ENCODE measurements at regions not wholly inside any gene's neighbourhood (a gene's known extent, or its start where the extent isn't known, plus 50 kb on each side); places are given as distances from the start of the nearest gene placed in this dataset.
"Not testable (repeated sequence)": the region's sequence is repeated elsewhere in the genome, so short reads cannot be mapped to it uniquely, and the experiment has no call there.

GRCh38 chr15:92788196-92788595 is 111.9 kb upstream of the CHD2 start:
- Mint-ChIP-seq H3K27ac (no peak overlapping the region), H3K4me1 (no peaks in the 10 kb centered on the region), H3K36me3 (peaks cover 8% of the 10 kb centered on the region), H3K4me3 (no peak overlapping the region), H3K27me3 (no peaks in the 10 kb centered on the region), H3K9me3 (no peaks in the 10 kb centered on the region)

- not testable (repeated sequence) for H3K27ac Mint-ChIP-seq, H3K4me3 Mint-ChIP-seq, H3K4me1 Mint-ChIP-seq, H3K27me3 Mint-ChIP-seq, H3K36me3 Mint-ChIP-seq, H3K9me3 Mint-ChIP-seq
Measured at GRCh38 chr15:92788793-92789192, 111.3 kb upstream of the CHD2 start.

DNA sequence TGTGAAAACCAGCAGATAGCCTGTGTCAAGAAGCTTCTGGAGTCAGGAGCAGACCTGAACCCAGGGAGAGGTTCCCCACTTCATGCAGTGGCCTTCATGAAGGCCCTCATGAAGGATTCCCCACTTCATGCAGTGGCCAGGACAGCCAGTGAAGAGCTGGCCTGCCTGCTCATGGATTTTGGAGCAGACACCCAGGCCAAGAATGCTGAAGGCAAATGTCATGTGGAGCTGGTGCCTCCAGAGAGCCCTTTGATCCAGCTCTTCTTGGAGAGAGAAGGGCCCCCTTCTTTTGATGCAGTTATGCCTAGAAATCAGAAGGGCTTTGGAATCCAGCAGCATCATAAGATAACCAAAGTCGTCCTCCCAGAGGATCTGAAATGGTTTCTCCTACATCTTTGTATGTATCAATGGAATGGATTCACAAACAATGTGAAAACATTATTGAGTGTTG is 103.9 kb upstream of the CHD2 start:
- peaks cover 7% of the 10 kb centered on the region for H3K4me1 Mint-ChIP-seq
- no peak overlapping the region for H3K4me3 Mint-ChIP-seq
- no peaks in the 10 kb centered on the region for H3K27me3 Mint-ChIP-seq
- H3K36me3 Mint-ChIP-seq, result no peaks in the 10 kb centered on the region
- H3K9me3 Mint-ChIP-seq, result no peaks in the 10 kb centered on the region
- H3K27ac Mint-ChIP-seq, result no peak overlapping the region

GRCh38 chr15:92797168-92798052 is 102.7 kb upstream of the CHD2 start:
- Mint-ChIP-seq H3K27me3 (no peaks in the 10 kb centered on the region), H3K27ac (peak overlapping the region; percentile 81), H3K4me3 (no peak overlapping the region), H3K4me1 (peaks cover 14% of the 10 kb centered on the region), H3K9me3 (no peaks in the 10 kb centered on the region), H3K36me3 (no peaks in the 10 kb centered on the region)

GRCh38 chr15:92800013-92800412 is 100.1 kb upstream of the CHD2 start:
- H3K4me1 Mint-ChIP-seq, result peaks cover 27% of the 10 kb centered on the region
- H3K36me3 Mint-ChIP-seq, result no peaks in the 10 kb centered on the region
- no peak overlapping the region for H3K4me3 Mint-ChIP-seq
- H3K27ac Mint-ChIP-seq, result no peak overlapping the region
- no peaks in the 10 kb centered on the region for H3K9me3 Mint-ChIP-seq
- H3K27me3 Mint-ChIP-seq, result no peaks in the 10 kb centered on the region

- not testable (repeated sequence) for H3K36me3 Mint-ChIP-seq, H3K27me3 Mint-ChIP-seq, H3K27ac Mint-ChIP-seq, H3K4me3 Mint-ChIP-seq, H3K9me3 Mint-ChIP-seq
- peaks cover 27% of the 10 kb centered on the region for H3K4me1 Mint-ChIP-seq
Measured at GRCh38 chr15:92800416-92801055, 99.6 kb upstream of the CHD2 start.

DNA sequence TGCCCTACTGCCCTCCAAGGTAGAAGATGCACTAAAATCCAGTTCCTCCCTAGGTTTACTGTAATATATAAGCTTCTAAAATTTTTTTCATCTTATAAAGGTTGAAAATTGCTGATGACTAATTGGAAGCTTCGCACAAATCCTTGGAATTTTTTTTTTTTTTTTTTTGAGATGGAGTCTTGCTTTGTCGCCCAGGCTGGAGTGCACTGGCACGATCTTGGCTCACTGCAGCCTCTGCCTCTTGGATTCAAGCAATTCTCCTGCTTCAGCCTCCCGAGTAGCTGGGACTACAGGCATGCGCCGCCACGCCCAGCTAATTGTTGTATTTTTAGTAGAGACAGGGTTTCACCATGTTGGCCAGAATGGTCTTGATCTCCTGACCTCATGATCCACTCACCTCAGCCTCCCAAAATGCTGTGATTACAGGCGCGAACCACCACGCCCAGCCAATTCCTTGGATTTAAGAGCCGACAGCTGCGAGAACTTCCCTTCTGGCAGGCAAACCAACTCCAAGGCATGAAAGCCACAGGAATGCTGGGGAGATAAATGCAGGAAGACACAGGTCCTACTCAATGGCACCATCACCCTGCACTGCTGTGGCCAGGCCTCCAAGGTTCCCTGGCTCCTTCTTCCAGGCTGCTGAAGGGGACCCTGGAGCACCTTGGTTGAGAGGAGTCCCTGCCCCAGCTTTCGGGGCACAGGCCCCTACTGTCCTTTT is 98.9 kb upstream of the CHD2 start:
- H3K27me3 Mint-ChIP-seq, H3K9me3 Mint-ChIP-seq, H3K27ac Mint-ChIP-seq, H3K4me3 Mint-ChIP-seq, H3K36me3 Mint-ChIP-seq: not testable (repeated sequence)
- peaks cover 27% of the 10 kb centered on the region for H3K4me1 Mint-ChIP-seq

- H3K4me1 Mint-ChIP-seq, result peaks cover 31% of the 10 kb centered on the region
- no peaks in the 10 kb centered on the region for H3K27me3 Mint-ChIP-seq
- no peaks in the 10 kb centered on the region for H3K9me3 Mint-ChIP-seq
- H3K4me3 Mint-ChIP-seq, result no peak overlapping the region
- peaks cover 1% of the 10 kb centered on the region for H3K36me3 Mint-ChIP-seq
- peak overlapping the region; percentile 31 for H3K27ac Mint-ChIP-seq
Measured at GRCh38 chr15:92801774-92802464, 98.2 kb upstream of the CHD2 start.

GRCh38 chr15:92803536-92803851 is 96.6 kb upstream of the CHD2 start:
- H3K4me1 Mint-ChIP-seq, result peaks cover 33% of the 10 kb centered on the region
- H3K36me3 Mint-ChIP-seq, result peaks cover 3% of the 10 kb centered on the region
- peak overlapping the region; percentile 95 for H3K27ac Mint-ChIP-seq
- no peaks in the 10 kb centered on the region for H3K27me3 Mint-ChIP-seq
- H3K9me3 Mint-ChIP-seq, result no peaks in the 10 kb centered on the region
- peak overlapping the region; percentile 23 for H3K4me3 Mint-ChIP-seq

DNA sequence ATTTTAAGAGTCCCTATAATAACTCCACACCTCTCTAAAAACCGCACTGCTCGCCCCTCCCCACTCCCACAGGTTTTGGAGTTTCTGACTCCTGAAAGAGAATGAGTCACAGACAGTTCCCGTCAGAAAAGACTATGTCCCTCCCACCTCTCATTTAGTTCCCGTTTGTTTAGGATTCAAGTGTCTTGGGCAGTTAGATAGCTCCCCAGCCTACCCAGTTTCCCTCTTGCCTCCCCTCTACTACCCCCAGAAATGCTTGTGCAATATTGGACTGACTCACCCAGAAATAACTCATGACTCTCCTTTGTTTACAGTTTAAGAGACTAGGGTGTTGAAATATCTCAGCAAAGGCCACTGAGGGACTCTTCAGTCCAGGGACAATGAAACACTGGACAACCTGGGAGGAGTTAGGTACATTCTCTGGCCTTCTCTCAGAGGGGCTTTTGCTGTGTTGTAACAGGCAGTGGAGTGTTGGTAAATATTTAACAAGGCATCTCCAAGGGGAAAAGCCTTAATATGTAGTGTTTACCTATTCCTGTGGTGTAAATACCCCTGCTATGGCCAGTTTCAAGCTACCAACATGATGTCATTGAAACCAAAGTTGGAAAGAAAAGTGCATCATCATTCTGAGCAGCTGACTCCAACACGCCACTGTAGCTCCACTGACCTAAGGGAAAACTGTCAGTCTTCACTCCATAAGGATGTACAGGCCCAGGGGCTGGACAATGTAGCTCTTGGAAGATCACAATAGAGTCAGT is 96.1 kb upstream of the CHD2 start:
- Mint-ChIP-seq H3K9me3 (no peaks in the 10 kb centered on the region), H3K27ac (peak overlapping the region; percentile 95), H3K4me3 (peak overlapping the region; percentile 23), H3K27me3 (no peaks in the 10 kb centered on the region), H3K36me3 (peaks cover 3% of the 10 kb centered on the region), H3K4me1 (peaks cover 33% of the 10 kb centered on the region)

DNA sequence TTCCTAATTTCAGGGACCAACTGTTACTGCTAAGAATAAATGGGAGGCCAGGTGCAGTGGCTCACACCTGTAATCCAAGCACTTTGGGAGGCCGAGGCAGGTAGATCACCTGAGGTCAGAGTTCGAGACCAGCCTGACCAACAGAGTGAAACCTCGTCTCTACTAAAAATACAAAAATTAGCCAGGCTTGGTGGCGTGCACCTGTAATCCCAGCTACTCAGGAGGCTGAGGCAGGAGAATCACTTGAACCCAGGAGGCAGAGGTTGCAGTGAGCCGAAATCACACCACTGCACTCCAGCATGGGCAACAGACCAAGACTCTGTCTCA is 95.6 kb upstream of the CHD2 start:
- Mint-ChIP-seq H3K4me1 (peaks cover 33% of the 10 kb centered on the region), H3K27ac (peak overlapping the region; percentile 95)
- H3K27me3 Mint-ChIP-seq, H3K4me3 Mint-ChIP-seq, H3K9me3 Mint-ChIP-seq, H3K36me3 Mint-ChIP-seq: not testable (repeated sequence)

- Mint-ChIP-seq H3K4me3 (no peak overlapping the region), H3K27ac (no peak overlapping the region), H3K4me1 (peaks cover 33% of the 10 kb centered on the region), H3K27me3 (no peaks in the 10 kb centered on the region), H3K9me3 (no peaks in the 10 kb centered on the region), H3K36me3 (peaks cover 3% of the 10 kb centered on the region)
Measured at GRCh38 chr15:92805080-92805690, 94.9 kb upstream of the CHD2 start.

- H3K4me3 Mint-ChIP-seq, result peak overlapping the region; percentile 20
Measured at GRCh38 chr15:92806171-92806570, 94.0 kb upstream of the CHD2 start.

GRCh38 chr15:92806763-92807162 is 93.4 kb upstream of the CHD2 start:
- peak overlapping the region; percentile 23 for H3K27ac Mint-ChIP-seq
- H3K36me3 Mint-ChIP-seq, result peaks cover 3% of the 10 kb centered on the region
- no peaks in the 10 kb centered on the region for H3K9me3 Mint-ChIP-seq
- H3K4me1 Mint-ChIP-seq, result peaks cover 44% of the 10 kb centered on the region
- H3K4me3 Mint-ChIP-seq, result no peak overlapping the region
- H3K27me3 Mint-ChIP-seq, result no peaks in the 10 kb centered on the region

More at GRCh38 chr15:92806171-92806570, 94.0 kb upstream of the CHD2 start:
- H3K27ac Mint-ChIP-seq, result peak overlapping the region; percentile 65
- H3K27me3 Mint-ChIP-seq, H3K36me3 Mint-ChIP-seq, H3K9me3 Mint-ChIP-seq: not testable (repeated sequence)
- peaks cover 41% of the 10 kb centered on the region for H3K4me1 Mint-ChIP-seq

All from activated naive CD4-positive, alpha-beta T cell treated with anti-CD3 and anti-CD28 coated beads, Interleukin-2, amount 50 U/mL, for 24 hours (primary cell).